GM18858 (cell line): ENCODE measurements at regions not wholly inside any gene's neighbourhood (a gene's known extent, or its start where the extent isn't known, plus 50 kb on each side); places are given as distances from the start of the nearest gene placed in this dataset.
A peak's percentile ranks its signal among the peaks of the same experiment; 100 is the strongest.

Source experiments
- ATAC-seq: cut with Tn5 transposase; IDR thresholded peaks from one replicate; pipeline ENCODE4 v1.9.1; 2021; ENCODE audit not compliant: unreplicated experiment

- no peak for ATAC-seq
Observed at GRCh38 chr3:72109327-72110259, 324.6 kb upstream of the PROK2 start.

GRCh38 chr3:72105306-72105705 is 320.4 kb upstream of the PROK2 start:
- no peak for ATAC-seq

DNA sequence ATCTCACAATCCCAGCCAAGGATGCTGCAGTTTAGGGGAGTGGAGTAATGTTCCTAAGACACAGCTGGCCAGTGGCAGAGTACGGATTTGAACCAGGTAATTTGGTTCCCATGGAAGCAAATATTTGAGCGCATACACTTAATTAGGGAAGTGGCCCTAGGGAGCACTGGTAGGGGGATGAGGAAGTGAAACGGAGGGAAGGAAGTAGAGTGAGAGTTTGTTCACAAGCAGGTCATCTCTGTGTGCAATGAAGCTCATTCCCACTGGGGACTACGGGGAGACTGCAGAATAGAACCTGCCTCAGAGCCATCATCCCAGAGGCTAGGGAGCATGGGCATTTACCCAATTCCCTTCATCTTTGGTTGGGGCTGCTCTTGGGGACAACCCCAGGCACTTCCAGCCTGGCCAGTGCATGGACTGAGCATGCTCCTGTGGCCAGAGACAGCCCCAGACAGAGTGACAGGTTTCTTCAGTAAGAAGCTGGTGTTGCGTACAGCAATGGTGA is 317.2 kb upstream of the PROK2 start:
- ATAC-seq: peak; percentile 65

DNA sequence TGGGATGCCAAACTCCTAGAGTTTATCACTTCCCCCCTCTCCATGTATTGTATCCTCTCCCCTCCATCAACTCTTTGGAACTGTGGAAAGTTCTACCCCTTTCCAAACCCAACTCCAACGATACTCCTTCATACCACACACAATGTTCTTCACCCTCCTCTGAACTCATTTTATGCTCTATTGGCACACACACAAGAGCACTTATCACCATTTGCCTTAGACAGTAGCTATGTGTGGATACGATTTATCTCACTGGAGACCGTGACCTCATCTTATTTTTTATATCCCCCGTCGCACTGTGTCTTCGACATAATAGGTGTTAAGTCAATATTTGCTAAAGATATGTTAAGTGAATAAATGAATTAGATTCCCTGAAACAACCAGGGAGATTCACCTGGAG is 316.5 kb upstream of the PROK2 start:
- no peak for ATAC-seq

DNA sequence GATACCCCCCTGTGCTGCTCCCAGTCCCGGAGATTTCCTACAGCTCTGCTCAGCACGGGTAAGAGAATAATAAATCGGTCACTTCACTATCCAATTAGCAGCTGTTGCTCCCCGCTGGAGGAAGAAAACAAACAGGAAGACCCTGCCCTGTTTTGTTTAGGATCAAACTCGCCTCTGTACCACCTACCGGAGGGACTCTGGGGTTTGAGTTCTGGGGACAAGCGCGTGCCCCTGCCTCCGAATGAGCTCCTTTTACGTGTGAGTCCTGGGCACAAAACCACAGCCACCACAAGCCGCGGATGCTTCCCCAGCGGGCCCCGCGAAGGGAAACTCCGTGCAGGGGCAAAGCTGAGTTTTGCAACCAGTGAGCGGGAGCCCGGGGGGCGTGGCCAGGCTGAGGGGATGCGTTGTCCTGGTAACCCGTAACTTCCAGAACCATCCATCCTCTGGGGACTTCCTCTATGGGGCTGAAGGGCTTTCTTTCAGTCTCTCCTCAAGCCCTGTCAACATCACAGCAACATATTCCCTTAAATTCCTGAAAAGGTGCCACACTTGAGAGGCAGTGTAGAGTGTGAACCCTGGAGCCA is 315.7 kb upstream of the PROK2 start:
- ATAC-seq: peak; percentile 53

DNA sequence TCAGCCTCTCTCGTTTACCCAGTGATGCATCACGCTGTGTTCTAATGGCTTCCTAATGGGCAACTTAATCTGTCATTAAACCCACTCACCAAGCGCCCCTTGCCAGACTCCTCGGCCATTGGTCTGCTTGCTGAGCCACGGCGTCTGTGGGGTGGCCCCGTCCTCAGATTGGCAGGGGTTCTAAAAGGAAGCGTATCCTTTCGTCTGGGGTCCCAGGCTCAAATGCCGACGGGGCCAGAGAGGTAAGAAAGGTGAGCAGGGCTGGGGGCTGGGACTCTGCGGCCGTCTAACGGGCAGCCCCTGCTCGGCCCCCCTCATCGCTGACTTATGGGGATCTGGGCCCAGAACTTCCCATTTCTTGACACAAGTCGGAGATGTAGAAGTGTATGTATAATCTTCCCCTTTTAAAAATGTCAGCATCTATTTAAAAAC is 315.1 kb upstream of the PROK2 start:
- ATAC-seq: no peak

DNA sequence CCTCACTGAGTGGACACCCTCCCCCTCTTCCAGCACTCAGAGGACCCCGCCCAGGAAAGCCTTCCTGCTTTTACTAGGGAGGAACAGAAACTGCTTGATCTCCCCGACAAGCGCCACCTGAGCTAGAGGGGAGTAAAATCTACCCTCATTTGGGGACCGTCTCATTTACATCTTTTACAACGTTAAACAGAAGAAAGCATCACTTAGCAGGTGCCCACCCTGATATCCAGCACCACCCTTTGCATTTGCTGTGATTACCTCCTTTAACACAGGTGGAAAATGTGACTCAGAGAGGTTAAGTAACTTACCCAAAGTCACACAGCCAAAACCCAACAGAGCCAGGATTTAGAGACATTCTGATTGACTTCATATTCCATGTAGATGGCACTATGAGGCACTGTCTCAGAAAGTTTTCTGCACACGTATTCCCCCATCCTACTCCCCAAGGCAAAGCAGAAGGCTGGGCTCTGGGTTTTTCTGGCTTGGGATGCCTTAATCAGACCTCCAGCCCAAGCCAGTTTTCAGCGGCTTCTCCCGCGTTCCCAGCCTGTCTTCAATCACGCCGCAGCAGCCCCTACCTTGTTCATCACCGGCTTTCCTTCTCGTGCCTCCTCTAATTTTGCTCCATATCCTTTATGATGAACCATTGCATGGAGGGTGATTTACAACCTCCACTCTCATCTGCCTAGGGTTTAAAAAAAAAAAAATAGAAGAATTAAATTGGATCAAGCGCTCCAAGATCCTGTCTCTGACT is 314.6 kb upstream of the PROK2 start:
- no peak for ATAC-seq

- no peak for ATAC-seq
Observed at GRCh38 chr3:72097053-72097452, 312.1 kb upstream of the PROK2 start.

DNA sequence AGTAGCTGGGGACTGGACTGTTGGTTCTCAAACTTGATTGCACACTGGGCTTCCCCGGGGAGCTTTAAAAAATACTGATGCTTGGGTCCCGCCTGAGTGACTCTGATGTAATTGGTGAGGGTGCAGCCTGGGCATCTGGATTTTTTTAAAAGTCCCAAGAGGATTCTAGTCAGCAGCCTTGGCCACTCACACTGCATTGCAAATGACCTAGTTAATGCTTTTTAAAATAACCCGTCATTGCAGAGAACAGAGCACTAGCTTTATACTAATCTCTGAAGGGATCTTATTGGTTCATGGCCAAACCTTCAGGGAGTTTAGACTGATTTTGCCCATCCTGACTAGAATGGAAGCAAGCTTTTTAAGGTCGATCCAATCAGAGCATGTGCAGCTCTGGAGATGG is 310.6 kb upstream of the PROK2 start:
- no peak for ATAC-seq

GRCh38 chr3:72093992-72094334 is 309.0 kb upstream of the PROK2 start:
- no peak for ATAC-seq

DNA sequence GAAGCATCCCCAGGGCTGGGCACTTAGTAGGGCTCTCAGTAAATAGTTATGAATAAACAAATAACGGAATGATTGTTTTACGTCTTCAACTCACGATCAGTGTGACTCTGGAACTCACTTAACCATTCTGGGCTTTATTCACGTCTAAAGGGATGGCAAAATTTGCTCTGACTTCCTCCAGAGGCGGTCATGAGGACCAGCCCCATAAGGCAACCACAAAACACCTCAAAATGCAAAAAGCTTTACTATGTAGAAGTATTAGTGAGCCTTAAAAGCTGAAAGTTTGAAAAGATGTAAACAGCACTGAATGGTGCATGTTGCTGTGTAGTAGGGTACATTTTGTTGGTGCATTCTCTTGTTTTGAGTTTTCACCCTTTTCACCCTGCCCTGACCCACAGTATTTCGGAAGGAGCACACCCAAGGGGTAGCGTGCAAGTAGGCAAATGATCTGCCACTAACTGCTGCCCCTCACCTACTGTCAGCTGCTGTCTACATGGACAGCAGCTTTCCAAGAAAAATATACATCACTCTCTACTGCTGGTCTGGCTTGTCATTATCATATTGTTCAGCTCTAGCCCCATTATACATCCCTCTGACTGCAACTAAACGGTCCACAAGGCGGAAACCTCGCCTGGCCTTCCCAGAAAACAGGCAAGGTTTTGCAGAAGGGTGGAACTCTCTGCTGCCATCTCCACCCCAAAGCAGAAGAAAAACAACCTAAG is 308.5 kb upstream of the PROK2 start:
- ATAC-seq: no peak

GRCh38 chr3:72092778-72093177 is 307.8 kb upstream of the PROK2 start:
- ATAC-seq: no peak

DNA sequence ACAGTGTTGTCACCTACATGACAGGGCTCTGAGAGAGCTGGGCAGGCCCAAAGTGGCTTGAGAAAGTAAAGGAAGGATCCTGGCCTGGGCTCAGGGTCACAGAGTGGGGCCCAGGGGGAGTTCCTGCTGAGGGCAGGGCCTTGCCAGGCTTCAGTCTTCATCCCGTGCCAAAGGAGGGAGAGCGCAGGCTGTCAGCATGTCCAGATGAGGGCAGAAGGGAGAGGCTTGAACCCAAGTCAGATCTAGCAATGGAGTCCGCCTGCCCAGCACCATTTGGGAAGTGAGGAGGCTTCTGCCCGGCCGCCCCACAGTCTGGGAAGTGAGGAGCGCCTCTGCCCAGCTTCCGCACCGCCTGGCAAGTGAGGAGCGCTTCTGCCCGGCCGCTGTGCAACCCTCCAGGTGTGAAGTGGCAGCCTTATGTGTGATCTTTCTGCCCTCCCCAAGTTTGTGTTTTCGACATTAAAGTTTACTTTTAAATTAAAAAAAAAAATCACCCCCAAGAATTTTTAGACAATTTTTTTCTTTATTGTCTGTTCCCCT is 303.6 kb upstream of the PROK2 start:
- no peak for ATAC-seq

GRCh38 chr3:72087420-72087819 is 302.5 kb upstream of the PROK2 start:
- ATAC-seq: no peak

GRCh38 chr3:72086743-72087087 is 301.8 kb upstream of the PROK2 start:
- no peak for ATAC-seq

DNA sequence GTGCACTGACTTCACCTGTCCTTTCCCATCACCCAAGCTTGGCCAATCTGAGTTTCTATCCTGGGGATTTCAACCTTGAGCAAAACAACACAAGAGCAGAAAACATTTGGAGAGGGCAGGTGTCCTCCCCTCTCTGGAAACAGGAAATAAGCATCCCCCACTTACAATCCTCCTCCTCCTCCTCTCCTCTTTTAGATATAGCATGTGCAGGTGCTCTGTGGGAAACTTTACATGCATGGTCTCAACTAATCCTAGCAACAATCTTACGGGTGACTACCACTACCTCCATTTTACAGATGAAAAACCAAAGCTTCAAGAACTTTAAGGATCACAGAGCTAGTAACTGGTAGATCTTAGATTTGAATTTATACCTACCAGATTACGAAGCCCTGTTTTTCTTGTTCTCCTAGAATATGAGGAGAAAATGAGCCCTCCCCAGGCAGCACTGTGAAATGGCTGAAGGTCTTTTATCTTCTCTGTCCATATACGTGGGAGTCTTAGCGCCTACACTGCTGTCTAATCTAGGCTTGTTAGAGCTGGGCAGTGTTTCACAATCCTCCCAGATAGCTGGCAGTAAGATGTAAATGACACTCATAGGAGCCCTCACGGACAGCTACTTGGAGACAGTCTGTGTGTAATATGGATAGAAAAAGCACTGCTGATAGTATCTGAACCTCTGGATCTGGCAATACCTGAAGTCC is 301.2 kb upstream of the PROK2 start:
- no peak for ATAC-seq

DNA sequence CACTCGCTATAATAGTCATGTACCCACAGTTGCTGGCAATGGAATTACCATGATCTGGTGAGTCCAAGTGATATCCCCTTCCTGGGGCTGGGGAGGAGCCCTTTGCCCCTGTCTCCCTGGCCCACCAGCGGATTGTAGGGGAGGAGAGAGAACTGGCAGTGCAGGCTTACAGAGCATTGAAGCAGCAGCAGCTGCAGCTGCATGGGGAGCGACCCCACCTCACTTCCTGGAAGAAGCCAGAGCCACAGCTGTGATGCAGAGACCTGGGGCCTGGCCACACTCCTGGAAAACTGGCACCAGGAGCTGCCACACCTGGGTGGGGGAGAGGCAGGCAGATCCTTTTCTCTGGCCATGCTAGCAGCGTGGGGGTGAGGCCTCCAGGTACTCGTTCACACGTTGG is 300.1 kb upstream of the PROK2 start:
- ATAC-seq: no peak

DNA sequence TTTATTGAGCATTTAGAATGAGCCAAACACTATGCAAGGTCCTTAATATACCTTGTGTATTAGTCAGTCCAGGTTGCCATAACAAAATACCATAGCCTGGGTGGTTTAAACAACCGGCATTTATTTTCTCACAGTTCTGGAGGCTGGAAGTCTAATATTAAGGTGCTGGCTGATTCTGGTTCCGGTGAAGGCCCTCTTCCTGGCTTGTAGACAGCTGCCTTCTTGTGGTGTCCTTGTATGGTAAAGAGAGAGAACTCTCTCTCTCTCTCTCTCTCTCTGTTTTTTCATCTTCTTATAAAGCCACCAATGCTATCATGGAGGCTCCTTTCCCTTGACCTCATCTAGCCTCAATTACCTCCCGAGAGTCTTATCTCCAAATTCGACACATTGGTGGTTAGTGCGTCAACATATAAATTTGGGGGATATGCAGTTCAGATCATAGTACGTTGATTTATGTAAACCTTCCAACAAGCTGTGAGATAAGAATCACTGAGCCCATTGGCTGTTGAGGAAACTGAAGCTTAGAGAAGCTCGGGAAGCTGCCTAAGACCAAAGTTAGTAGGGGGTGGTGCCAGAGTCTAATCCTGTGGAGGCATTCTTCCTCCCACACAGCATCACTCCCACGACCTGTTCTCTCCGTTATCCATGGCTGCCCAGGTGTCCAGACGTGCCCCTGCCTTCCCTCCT is 298.0 kb upstream of the PROK2 start:
- ATAC-seq: peak; percentile 6

DNA sequence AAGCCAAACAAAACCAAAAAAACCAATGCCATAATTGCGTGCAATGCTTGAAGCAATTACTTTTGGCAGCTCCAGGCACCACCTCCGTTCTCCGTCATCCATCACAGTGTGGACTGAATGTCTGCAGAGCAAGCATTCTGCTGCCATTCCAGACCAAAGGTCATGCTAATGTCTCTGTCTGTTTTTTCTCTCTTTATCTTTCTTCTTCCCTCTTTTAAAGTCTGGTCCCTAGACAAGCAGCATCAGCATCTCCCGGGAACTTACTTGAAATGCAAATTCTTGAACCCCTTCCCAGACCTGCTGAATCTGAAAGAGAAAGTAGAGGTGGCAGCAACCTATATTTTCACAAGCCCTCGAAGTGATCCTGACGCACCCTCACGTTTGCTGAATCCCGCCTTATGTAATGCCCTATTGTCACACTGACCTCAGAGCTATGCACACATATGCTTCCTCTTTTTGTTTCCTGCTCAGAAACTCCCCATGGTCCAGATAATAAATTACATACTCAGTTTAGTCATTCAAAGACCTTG is 297.3 kb upstream of the PROK2 start:
- peak; percentile 54 for ATAC-seq
